SK-N-SH (cell line): ENCODE measurements at regions not wholly inside any gene's neighbourhood (a gene's known extent, or its start where the extent isn't known, plus 50 kb on each side); places are given as distances from the start of the nearest gene placed in this dataset.

Experiments used
- CTCF ChIA-PET: fragments of 300-600, 350-600 bp; formaldehyde crosslinking; extraction: SDS; loops from one replicate; lab custom pipeline; 2021; lab: Yijun Ruan, JAX
- POLR2A ChIA-PET: fragments of 350-600 bp; sonication (Branson Sonifier 250); formaldehyde crosslinking; extraction: SDS; loops from one replicate; lab custom pipeline; 2020; ENCODE audit warnings: antibody characterized with exemption, inconsistent platforms; lab: Yijun Ruan, JAX
- DNase-seq: peaks from one replicate; pipeline ENCODE4 v3.0.0; 2012
- H2AFZ ChIP-seq: fragments of 200-600 bp; sonication (generic); 2 replicates; pipeline ENCODE4 v1.8.1; 2016; ENCODE audit warnings: antibody characterized with exemption, mild to moderate bottlenecking, low read depth
- H3F3A ChIP-seq: fragments of 200-600 bp; sonication (generic); replicated peaks from 2 replicates; pipeline ENCODE3; 2016; ENCODE audit warnings: antibody characterized with exemption, mild to moderate bottlenecking; ENCODE audit not compliant: insufficient read depth
- H3K27ac ChIP-seq, 2 experiments: fragments of 200-500 bp in 1 of 2; fragments of 200-600 bp in 1 of 2; sonication (Bioruptor generic) in 1 of 2; sonication (generic), shearing (Covaris generic) in 1 of 2; 2 replicates each; pipeline versions ENCODE4 v1.5.1 to v1.6.1; 2014 to 2016; ENCODE audit warnings: low read depth in 2 of 2, inconsistent platforms in 1 of 2, low read length in 1 of 2, mild to moderate bottlenecking in 1 of 2, mixed read lengths in 1 of 2
- H3K27me3 ChIP-seq: fragments of 200-600 bp; sonication (generic), shearing (Covaris generic); 2 replicates; pipeline ENCODE4 v1.6.1; 2016; ENCODE audit warnings: mixed run types; ENCODE audit not compliant: insufficient read depth
- H3K36me3 ChIP-seq, 2 experiments: fragments of 200-500 bp in 1 of 2; fragments of 200-600 bp in 1 of 2; sonication (Bioruptor generic) in 1 of 2; sonication (generic) in 1 of 2; replicated peaks in 1 of 2; 2 replicates each; pipeline versions ENCODE3 to v1.5.1; 2014 to 2016; ENCODE audit warnings: low read length in 1 of 2, mild to moderate bottlenecking in 1 of 2; ENCODE audit not compliant: insufficient read depth in 2 of 2, control insufficient read depth in 1 of 2
- H3K4me1 ChIP-seq, 2 experiments: fragments of 200-500 bp in 1 of 2; fragments of 200-600 bp in 1 of 2; sonication (Bioruptor generic) in 1 of 2; sonication (generic), shearing (Covaris generic) in 1 of 2; 2 replicates each; pipeline versions ENCODE4 v1.5.1 to v1.6.1; 2014 to 2016; ENCODE audit warnings: low read depth in 1 of 2, low read length in 1 of 2, mixed run types in 1 of 2; ENCODE audit not compliant: insufficient read depth in 2 of 2, control insufficient read depth in 1 of 2
- H3K4me2 ChIP-seq: fragments of 200-600 bp; sonication (generic), shearing (Covaris generic); 2 replicates; pipeline ENCODE4 v1.6.1; 2017; ENCODE audit warnings: mixed run types
- H3K4me3 ChIP-seq, 2 experiments: fragments of 200-500 bp in 1 of 2; fragments of 200-600 bp in 1 of 2; sonication (Bioruptor generic) in 1 of 2; sonication (generic), shearing (Covaris generic) in 1 of 2; 2 replicates each; pipeline versions ENCODE4 v1.5.1 to v1.8.1; 2014 to 2016; ENCODE audit warnings: low read depth in 2 of 2, inconsistent platforms in 1 of 2, low read length in 1 of 2, mild to moderate bottlenecking in 1 of 2, mixed read lengths in 1 of 2, moderate library complexity in 1 of 2
- H3K79me2 ChIP-seq: fragments of 200-600 bp; sonication (generic); 2 replicates; pipeline ENCODE4 v1.8.1; 2017; ENCODE audit warnings: mild to moderate bottlenecking; ENCODE audit not compliant: insufficient read depth
- H3K9ac ChIP-seq: fragments of 200-600 bp; sonication (generic); 2 replicates; pipeline ENCODE4 v1.6.1; 2017; ENCODE audit warnings: mixed run types
- H3K9me2 ChIP-seq: fragments of 200-600 bp; sonication (generic); 2 replicates; pipeline ENCODE4 v1.6.1; 2017; ENCODE audit warnings: mixed run types
- H3K9me3 ChIP-seq: fragments of 200-600 bp; sonication (generic); 2 replicates; pipeline ENCODE4 v1.6.1; 2017; ENCODE audit warnings: mixed run types, mild to moderate bottlenecking, moderate library complexity
- H4K20me1 ChIP-seq: fragments of 200-600 bp; sonication (generic); 2 replicates; pipeline ENCODE4 v1.6.1; 2017; ENCODE audit warnings: mild to moderate bottlenecking, mixed run types; ENCODE audit not compliant: insufficient read depth
- CTCF ChIP-seq: fragments of 200-600 bp; sonication (generic); IDR thresholded peaks from 2 replicates; pipeline ENCODE4 v1.6.1; 2017; ENCODE audit warnings: antibody characterized with exemption, mild to moderate bottlenecking, moderate library complexity
- EP300 ChIP-seq, 2 experiments: IDR thresholded peaks; 2 replicates each; pipeline versions ENCODE4 v1.4.0 to v1.6.1; 2012; ENCODE audit warnings: borderline replicate concordance in 1 of 2, low read depth in 1 of 2, low read length in 1 of 2
- FOXJ3 ChIP-seq: sonication (generic); formaldehyde crosslinking; IDR thresholded peaks from 2 replicates; pipeline ENCODE4 v1.5.1; 2020; ENCODE audit warnings: mild to moderate bottlenecking, missing genetic modification reagents
- GABPA ChIP-seq: IDR thresholded peaks from 2 replicates; pipeline ENCODE4 v1.4.0; 2012; ENCODE audit warnings: low read depth, mild to moderate bottlenecking
- JUND ChIP-seq: IDR thresholded peaks from 2 replicates; pipeline ENCODE4 v1.4.0; 2012
- MEF2A ChIP-seq: IDR thresholded peaks from 2 replicates; pipeline ENCODE4 v1.4.0; 2012; ENCODE audit warnings: low read depth, borderline replicate concordance
- MXI1 ChIP-seq: IDR thresholded peaks from 2 replicates; pipeline ENCODE4 v1.6.1; 2012; ENCODE audit warnings: mild to moderate bottlenecking, low read depth, low read length, improper control_type of control experiment
- NRF1 ChIP-seq: IDR thresholded peaks from 2 replicates; pipeline ENCODE4 v1.6.1; 2012; ENCODE audit warnings: low read depth, mild to moderate bottlenecking, low read length
- POLR2AphosphoS5 ChIP-seq: IDR thresholded peaks from 2 replicates; pipeline ENCODE4 v1.6.1; 2012; ENCODE audit warnings: low read depth, low read length
- RFX5 ChIP-seq: IDR thresholded peaks from 2 replicates; pipeline ENCODE4 v1.6.1; 2012; ENCODE audit warnings: mild to moderate bottlenecking, improper control_type of control experiment, low read length
- RXRA ChIP-seq: IDR thresholded peaks from 2 replicates; pipeline ENCODE4 v1.4.0; 2012; ENCODE audit warnings: low read depth, mild to moderate bottlenecking, borderline replicate concordance
- SIN3A ChIP-seq: IDR thresholded peaks from 2 replicates; pipeline ENCODE4 v1.6.1; 2012; ENCODE audit warnings: low read depth, mild to moderate bottlenecking, low read length, moderate library complexity, borderline replicate concordance
- TAF1 ChIP-seq: IDR thresholded peaks from 2 replicates; pipeline ENCODE4 v1.6.1; 2012; ENCODE audit warnings: low read depth, mild to moderate bottlenecking, low read length, moderate library complexity, borderline replicate concordance
- TCF12 ChIP-seq: IDR thresholded peaks from 2 replicates; pipeline ENCODE4 v1.4.0; 2012
- TEAD4 ChIP-seq: IDR thresholded peaks from 2 replicates; pipeline ENCODE4 v1.4.0; 2012; ENCODE audit warnings: mild to moderate bottlenecking, borderline replicate concordance; ENCODE audit not compliant: insufficient read depth
- WGBS: methylation state at CpG from one replicate; pipeline ENCODE4 v1.1.6; 2017; ENCODE audit warnings: low lambda C conversion rate; 5-methylcytosine and 5-hydroxymethylcytosine counted together
- TF ChIP-seq, protein P1 (sequence below): fragments of 150-350 bp; IDR thresholded peaks from 2 replicates; pipeline ENCODE4 v1.6.1; 2016; ENCODE audit warnings: mild to moderate bottlenecking, low read depth, low read length
- TF ChIP-seq, protein P2 (sequence below): IDR thresholded peaks from 2 replicates; pipeline ENCODE4 v1.4.0; 2012; ENCODE audit warnings: low read depth, borderline replicate concordance

DNA sequence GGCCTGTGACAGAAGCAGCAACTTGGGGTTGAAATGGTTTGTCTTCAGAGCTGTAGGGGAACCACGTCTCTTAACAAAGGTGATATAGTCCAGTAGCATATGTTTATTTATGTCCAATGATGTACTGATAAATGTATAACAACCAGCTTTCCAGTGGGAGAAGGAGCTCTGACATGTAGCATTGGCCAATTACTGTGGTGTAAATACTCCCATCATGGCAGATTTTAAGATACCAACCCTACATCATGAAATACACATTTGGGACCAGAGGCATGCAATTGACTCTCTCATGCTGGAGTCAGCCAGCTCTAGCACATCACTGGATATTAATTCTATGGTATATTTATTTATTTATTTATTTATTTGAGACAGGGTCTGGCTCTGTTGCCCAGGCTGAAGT is 50.6 kb upstream of the CHST11 start:
- H3K4me1 ChIP-seq = peaks cover 0 to 12% of the 10 kb centered on the region in 2 experiments; a peak in 2 of 4 replicates
- no peaks in the 10 kb centered on the region for H3K79me2 ChIP-seq
- H3K27ac ChIP-seq = no peak overlapping the region
- TF ChIP-seq MEF2A (no peak), NRF1 (no peak), RFX5 (no peak), POLR2AphosphoS5 (no peak), MXI1 (no peak), CTCF (no peak), FOXJ3 (no peak), EP300 (IDR thresholded peaks at IDR 0.05; ENCODE audit: borderline replicate concordance in 1 of 2, low read depth in 1 of 2, low read length in 1 of 2) (no peak), RXRA (no peak), TEAD4 (no peak), JUND (no peak), TAF1 (no peak), GABPA (no peak), TCF12 (no peak), SIN3A (no peak)
- TF ChIP-seq, protein P1, sequence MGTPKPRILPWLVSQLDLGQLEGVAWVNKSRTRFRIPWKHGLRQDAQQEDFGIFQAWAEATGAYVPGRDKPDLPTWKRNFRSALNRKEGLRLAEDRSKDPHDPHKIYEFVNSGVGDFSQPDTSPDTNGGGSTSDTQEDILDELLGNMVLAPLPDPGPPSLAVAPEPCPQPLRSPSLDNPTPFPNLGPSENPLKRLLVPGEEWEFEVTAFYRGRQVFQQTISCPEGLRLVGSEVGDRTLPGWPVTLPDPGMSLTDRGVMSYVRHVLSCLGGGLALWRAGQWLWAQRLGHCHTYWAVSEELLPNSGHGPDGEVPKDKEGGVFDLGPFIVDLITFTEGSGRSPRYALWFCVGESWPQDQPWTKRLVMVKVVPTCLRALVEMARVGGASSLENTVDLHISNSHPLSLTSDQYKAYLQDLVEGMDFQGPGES = no peak
- TF ChIP-seq, protein P2, sequence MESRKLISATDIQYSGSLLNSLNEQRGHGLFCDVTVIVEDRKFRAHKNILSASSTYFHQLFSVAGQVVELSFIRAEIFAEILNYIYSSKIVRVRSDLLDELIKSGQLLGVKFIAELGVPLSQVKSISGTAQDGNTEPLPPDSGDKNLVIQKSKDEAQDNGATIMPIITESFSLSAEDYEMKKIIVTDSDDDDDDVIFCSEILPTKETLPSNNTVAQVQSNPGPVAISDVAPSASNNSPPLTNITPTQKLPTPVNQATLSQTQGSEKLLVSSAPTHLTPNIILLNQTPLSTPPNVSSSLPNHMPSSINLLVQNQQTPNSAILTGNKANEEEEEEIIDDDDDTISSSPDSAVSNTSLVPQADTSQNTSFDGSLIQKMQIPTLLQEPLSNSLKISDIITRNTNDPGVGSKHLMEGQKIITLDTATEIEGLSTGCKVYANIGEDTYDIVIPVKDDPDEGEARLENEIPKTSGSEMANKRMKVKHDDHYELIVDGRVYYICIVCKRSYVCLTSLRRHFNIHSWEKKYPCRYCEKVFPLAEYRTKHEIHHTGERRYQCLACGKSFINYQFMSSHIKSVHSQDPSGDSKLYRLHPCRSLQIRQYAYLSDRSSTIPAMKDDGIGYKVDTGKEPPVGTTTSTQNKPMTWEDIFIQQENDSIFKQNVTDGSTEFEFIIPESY = no peak
- TF ChIP-seq, all 33 proteins: peak for 0
- Histone ChIP-seq H3K4me3 (no peak overlapping the region), H3K9me2 (no peaks in the 10 kb centered on the region), H3K4me2 (no peak overlapping the region), H3F3A (no peaks in the 10 kb centered on the region), H3K36me3 (no peaks in the 10 kb centered on the region), H3K27me3 (no peaks in the 10 kb centered on the region), H4K20me1 (no peaks in the 10 kb centered on the region), H3K9ac (no peak overlapping the region), H3K9me3 (no peaks in the 10 kb centered on the region), H2AFZ (no peak overlapping the region)
- CTCF ChIA-PET = interaction anchor here (2.1 kb wide), 1 partner anchor 24 kb away, joined by 10 read pairs; no protein-coding TSS in a partner anchor
- DNase-seq = no peak
- WGBS = 100% methylated on average over 1 of the region's 1 CpG
- POLR2A ChIA-PET = no interaction called here
